ENCODE measurements at regions not wholly inside any gene's neighbourhood (a gene's known extent, or its start where the extent isn't known, plus 50 kb on each side); places are given as distances from the start of the nearest gene placed in this dataset.

DNA sequence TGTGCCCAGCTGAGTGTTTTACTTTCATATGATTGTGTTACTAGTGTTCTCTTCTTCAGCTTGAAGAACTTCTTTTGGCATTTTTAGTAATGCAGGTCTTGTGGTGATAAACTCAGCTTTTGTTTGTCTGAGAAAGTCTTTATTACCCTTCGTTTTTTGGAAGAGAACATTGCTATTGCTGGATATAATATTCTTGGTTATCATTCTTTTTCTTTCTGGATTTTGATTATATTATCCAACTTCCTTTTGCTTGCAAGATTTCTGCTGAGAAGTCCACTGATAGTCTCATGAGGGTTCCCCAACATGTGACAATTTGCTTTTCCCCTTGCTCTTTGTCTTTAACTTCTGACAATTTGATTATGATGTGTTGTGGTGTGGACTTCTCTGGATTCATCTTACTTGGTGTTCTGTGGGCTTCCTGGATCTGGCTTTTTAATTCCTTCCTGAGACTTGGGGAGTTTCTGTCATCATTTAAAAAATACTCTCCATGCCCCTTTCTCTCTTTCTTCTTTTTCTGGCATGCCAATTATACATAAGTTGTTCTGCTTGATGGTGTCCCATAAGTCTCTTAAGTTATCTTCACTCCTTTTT, 416.8 kb downstream of the CCDC91 start:
- no peak for TF ChIP-seq EP300 (IDR thresholded peaks at IDR 0.05; ENCODE audit: borderline replicate concordance)
- TF ChIP-seq CREB1 (IDR thresholded peaks at IDR 0.05; ENCODE audit: low read depth) = no peak
- TF ChIP-seq FOXM1 (IDR thresholded peaks at IDR 0.05; ENCODE audit: borderline replicate concordance, low read depth) = no peak
- no peak for TF ChIP-seq YY1 (IDR thresholded peaks at IDR 0.05; ENCODE audit: low read depth)
- no peak for TF ChIP-seq TAF1 (IDR thresholded peaks at IDR 0.05; ENCODE audit: low read depth)
- no peak for TF ChIP-seq TEAD4 (IDR thresholded peaks at IDR 0.05)
- TF ChIP-seq TCF12 (IDR thresholded peaks at IDR 0.05; ENCODE audit: low read depth) = no peak
- TF ChIP-seq, protein P1, sequence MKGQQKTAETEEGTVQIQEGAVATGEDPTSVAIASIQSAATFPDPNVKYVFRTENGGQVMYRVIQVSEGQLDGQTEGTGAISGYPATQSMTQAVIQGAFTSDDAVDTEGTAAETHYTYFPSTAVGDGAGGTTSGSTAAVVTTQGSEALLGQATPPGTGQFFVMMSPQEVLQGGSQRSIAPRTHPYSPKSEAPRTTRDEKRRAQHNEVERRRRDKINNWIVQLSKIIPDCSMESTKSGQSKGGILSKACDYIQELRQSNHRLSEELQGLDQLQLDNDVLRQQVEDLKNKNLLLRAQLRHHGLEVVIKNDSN (IDR thresholded peaks at IDR 0.05) = no peak
- no peak for TF ChIP-seq ZBTB7A (IDR thresholded peaks at IDR 0.05; ENCODE audit: low read depth)
- TF ChIP-seq RAD21 (IDR thresholded peaks at IDR 0.05; ENCODE audit: low read depth) = no peak
- TF ChIP-seq EGR1 (IDR thresholded peaks at IDR 0.05) = no peak
- TF ChIP-seq, protein P2, sequence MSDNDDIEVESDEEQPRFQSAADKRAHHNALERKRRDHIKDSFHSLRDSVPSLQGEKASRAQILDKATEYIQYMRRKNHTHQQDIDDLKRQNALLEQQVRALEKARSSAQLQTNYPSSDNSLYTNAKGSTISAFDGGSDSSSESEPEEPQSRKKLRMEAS (IDR thresholded peaks at IDR 0.05) = no peak

Measured in Ishikawa (cell line).